HG02759 (cell line): ENCODE measurements at regions not wholly inside any gene's neighbourhood (a gene's known extent, or its start where the extent isn't known, plus 50 kb on each side); places are given as distances from the start of the nearest gene placed in this dataset.
"Not testable (repeated sequence)": the region's sequence is repeated elsewhere in the genome, so short reads cannot be mapped to it uniquely, and the experiment has no call there.

ENCODE experiments used
- ATAC-seq: cut with Tn5 transposase; IDR thresholded peaks from one replicate; pipeline ENCODE4 v1.9.1; 2021; ENCODE audit warnings: mild to moderate bottlenecking, moderate library complexity; ENCODE audit not compliant: unreplicated experiment

DNA sequence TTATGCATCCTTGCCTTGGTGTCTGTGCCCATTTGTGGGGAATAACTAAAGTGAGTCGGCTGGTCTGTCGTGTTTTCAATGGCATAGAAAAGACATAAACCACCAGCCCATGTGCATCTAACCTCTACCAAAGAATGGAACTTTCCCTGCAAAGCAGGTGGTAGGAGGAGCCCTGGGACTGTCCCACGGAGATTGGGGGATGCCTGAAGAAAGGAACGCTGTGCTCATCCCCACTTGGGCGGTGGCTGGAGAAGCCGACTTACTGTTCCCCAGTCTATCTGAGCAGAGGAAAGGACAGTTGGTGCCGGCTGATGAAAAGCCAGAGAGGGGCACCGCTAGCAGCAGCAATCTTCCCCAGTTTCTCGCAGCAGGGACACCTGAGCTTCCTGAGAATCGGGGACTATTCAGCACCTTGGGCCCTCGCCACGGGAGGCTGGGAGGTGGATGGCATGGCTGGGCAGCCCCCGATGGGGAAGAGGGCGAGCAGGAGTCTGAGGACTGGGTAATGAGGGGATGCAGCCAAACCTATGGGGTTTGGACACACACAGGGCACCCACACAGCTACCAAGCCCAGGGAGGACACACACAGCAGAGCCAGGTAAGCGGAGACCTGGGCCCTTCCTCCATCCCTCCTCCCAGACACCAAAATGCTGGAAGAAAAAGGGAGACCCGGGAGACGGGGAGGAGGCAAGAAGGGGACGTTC lies 53.7 kb upstream of the AGAP1 start:
- no peak for ATAC-seq

DNA sequence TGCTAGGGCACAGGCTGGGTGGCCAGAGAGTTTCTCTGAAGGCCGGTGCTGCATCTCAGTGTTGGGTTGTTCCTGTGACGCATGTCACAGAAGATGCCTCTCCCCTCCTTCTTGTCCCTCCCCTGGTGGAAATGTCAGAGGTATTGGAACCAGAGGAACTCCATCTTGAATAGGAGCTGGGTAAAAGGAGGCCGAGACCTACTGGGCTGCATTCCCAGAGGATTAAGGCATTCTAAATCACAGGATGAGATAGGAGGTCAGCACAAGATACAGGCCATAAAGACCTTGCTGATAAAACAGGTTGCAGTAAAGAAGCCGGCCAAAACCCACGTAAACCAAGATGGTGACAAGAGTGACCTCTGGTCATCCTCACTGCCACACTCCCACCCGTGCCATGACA lies 50.3 kb upstream of the AGAP1 start:
- not testable (repeated sequence) for ATAC-seq
